GM12891 (cell line): ENCODE measurements at regions not wholly inside any gene's neighbourhood (a gene's known extent, or its start where the extent isn't known, plus 50 kb on each side); places are given as distances from the start of the nearest gene placed in this dataset.

Source experiments
- PAX5 ChIP-seq: IDR thresholded peaks from 2 replicates; pipeline ENCODE4 v1.6.1; 2011; ENCODE audit warnings: low read length, moderate library complexity, mild to moderate bottlenecking; ENCODE audit not compliant: insufficient read depth, severe bottlenecking
- POLR2A ChIP-seq: IDR thresholded peaks from 2 replicates; pipeline ENCODE4 v1.6.1; 2011; ENCODE audit warnings: low read depth, low read length, control low read depth
- POLR2AphosphoS5 ChIP-seq: IDR thresholded peaks from 2 replicates; pipeline ENCODE4 v1.6.1; 2011; ENCODE audit warnings: low read depth, low read length, control low read depth
- TAF1 ChIP-seq: IDR thresholded peaks from 2 replicates; pipeline ENCODE4 v1.6.1; 2011; ENCODE audit warnings: low read depth, low read length, control low read depth

- TF ChIP-seq POLR2A (no peak), POLR2AphosphoS5 (no peak), TAF1 (no peak), PAX5 (no peak)
These were observed 487.9 kb downstream of the RFPL4B start for GRCh38 chr6:112835078-112835477.
